NCI-H774 (cell line): ENCODE measurements at regions not wholly inside any gene's neighbourhood (a gene's known extent, or its start where the extent isn't known, plus 50 kb on each side); places are given as distances from the start of the nearest gene placed in this dataset.

Experiments
- DNase-seq: peaks from one replicate; lab custom pipeline; 2025; lab: John Stamatoyannopoulos, UW

DNA sequence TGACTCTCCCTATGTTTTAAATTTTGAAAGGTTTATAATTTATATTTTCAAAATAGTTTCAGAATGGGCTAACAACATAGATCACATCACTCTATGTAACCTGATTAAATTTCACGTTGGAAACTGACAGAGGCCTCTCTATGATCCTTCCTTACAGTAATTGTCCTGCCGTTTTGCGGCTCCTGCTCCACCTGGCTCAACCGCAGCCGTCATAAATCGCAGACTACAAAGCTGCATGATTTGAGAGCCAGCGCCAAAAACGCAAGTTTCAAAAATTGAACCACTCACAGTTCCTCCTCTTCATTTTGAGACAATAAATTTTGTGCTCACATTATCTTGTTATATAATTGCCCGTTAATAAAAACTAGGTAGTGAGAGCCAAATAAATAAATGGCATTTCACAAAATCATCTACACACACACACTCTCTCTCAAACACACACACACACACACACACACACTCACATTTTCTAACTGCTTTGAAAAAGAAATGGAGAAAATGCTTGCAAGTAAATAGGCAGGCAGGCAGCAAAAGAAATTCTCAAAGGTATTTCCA, 263.1 kb upstream of the PSMD7 start:
- peak; percentile 50 for DNase-seq

DNA sequence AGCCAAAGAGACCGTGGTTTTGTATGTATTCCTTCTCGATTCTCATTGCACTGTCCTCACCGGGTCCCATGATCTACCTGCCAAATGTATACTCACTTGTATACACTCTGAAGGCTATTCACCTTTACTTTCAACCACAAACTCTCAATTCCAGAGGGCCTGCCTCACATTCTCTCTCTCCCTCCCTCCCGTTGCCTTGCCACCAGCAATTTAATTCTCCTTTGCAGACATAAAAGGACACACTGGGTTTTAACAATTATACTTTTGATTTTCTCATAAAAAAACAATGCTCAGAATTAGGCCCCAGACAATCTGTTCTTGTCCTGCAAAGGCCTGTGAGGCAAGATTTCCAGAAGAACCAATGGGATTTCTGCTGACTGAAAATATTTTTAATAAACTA, 265.1 kb upstream of the PSMD7 start:
- no peak for DNase-seq

DNA sequence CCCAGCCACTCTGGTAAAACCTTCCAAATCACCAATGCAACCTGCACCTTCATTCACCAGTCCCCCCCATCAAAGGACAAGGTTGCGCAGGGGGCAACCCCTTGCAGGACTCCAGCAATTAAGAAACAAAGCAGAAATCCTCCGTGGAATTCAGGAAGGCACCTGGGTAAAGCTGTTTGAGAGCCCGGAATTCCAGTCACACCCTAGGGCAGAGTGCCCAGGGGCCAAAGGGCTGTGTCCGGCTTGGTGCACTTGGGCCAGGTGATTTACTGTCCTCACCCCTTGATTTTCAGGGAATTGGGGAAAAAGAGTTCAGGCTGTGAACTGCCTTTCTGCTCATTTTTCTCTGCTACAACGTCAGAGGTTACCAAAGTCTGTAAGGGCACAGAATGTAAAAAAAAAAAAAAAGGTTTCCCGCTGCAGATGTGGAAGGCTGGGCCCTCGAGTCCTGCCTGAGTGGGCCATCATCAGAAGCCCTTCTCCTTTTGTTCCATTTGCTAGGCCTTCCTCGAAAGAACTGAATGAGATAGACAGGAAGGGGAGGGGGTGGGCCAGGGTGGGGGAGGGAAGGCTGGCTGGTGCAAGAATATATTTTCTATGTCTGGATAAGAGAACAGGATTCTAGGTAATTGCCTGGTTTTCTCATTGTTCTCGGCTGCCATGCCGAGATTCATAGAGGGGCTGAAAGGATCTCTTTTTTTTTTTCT, 266.5 kb upstream of the PSMD7 start:
- no peak for DNase-seq

DNA sequence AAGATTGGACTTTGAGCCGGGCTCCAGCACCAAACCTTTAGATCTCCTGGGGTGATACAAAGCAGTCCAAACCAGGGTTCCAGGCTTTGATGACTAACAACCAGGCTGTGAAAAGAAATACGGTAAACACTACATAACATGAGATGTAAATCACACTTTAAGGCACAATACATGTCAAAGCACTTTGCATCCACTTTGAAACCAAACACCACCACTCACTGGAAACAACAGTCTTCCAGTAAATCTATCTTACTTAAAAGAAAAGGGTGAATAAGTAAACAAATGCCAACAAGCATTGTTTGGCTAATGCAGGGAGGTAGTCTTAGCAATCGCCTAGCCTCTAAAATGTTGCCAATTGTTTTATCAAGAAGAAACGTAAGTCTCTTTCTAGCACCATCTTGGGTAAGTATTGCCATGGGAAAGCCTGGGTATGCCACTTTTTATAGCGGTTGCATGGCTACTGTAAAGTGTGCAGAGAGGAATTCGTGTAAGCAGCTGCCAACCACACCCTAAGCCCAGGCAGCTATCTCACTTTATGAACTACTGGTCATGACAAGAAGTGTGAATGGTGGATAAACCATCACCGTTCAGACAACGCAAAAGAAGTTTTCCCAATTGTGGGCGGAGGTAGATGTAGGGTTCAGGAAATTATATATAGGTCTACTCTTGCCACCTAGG, 267.4 kb upstream of the PSMD7 start:
- DNase-seq, result no peak

DNA sequence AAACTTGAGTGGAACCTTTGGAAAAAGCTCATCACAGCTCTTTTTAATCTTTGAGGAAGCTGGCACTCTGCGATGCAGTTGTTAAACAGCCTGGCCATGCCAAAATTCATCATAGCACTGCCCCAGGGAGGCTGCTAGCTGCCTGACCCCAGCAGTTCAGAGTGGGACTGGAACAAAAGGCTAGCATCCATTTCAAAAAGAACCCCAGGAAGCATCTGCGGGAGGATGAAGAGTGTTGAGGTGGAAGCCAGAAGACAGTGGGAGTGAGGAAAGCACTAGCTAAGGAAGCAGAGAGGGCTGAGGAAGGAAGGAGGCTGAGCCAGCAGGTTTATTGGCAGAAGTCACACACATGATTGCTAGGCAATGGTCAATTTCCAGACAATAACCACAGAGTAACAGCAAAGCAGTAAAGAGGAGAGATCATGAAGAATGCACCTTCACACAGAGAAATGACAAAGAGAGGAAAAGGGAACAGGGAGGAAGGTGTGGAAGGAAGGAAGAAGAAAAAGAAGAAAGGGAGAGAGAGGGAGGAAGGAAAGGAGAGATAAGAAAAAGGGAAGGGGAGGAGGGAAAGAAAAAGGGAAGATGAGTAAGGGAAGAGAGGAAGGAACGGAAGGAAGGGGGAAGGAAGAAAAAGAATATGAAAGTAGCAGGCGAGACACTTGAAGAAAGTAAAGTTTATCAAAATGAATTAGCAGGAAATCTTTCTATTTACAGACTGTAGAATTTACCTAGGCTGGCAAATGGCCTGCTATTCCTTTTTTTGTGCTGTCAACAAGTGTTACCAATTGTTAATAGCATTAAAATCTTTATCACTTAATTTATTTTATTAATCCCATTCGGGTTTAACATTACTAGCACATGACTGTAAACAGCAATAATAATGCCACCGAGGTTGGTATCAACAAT, 270.0 kb upstream of the PSMD7 start:
- DNase-seq, result no peak

DNA sequence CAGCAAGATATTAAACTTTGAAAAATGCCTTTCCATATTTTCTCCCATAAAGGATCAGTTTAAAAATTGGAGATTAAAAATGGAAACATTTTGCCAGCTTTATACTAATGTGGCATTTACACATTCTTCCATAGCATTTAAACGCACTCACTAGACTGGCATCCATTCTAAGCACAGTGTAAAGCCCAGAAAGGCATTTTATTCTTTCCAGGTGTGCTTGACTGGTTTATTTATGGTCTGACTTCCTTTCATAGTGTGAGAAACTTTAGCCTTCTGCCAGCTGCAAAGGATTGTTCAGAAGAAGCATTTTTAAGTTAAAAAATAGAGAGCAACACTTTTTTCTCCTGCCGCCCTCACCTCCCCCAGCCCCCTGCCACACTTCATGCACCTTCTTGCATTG, 271.7 kb upstream of the PSMD7 start:
- DNase-seq, result no peak

DNA sequence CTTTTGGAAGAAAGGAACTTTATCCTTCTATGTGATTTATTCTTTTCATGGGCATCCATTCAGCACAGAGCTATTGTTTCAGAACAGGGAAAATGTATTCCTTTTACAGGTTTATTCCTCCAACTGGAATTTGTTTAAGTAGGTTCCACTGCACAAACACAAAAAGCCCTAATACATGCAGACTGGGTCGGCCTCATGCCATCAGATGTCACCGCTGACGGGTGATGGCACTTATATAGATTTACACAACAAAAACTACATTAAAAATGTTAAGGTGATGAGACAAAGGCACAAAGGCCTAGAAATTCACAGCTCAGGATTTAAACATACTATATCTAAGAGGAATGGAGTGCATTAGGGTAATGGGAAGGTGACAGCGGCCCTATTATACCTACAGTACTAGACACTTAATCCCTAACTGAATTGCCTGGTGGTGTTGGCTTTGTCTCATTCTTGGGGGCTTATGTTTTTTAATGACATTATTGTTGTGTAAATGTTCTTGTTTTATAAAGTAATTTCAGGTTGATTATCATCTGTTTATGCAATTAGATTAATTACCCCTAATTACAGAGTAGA, 276.4 kb upstream of the PSMD7 start:
- DNase-seq, result no peak

DNA sequence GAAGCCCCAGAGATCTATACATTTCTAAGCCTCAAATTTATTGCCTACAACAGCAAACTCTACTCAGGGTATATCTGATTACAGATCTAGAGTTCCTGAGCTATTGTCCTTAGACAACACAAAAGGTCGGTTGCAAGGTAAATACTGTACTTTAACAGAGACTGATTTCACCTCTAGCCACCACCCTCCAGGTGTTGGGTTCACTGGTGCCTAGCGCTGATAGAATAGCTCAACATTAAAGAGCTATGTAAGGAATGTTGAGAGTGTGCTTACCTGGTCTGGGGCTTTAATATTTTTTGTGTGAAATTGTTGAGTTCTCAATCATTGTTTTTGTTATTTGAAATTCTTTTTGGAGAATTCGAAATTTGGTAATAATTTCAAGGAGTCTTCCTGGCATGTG, 277.0 kb upstream of the PSMD7 start:
- no peak for DNase-seq

DNA sequence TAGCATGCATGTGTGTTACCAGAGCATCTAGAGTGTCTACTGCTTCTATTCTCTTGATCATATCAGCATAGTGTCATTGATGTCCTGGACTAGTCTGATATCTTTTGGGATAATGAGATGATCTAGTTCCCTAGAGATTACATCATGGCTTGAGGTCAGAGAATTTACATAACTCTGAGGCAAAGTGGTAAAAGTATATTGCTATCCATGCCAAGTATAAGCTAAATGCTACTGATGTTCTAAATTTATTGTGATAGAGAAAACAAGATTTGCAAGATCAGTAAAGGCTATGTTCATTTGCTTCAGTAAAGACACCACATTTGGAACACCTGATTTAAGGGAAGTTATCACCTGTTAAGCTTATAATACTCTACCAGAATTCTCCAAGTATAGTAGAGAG, 280.7 kb upstream of the PSMD7 start:
- no peak for DNase-seq

DNA sequence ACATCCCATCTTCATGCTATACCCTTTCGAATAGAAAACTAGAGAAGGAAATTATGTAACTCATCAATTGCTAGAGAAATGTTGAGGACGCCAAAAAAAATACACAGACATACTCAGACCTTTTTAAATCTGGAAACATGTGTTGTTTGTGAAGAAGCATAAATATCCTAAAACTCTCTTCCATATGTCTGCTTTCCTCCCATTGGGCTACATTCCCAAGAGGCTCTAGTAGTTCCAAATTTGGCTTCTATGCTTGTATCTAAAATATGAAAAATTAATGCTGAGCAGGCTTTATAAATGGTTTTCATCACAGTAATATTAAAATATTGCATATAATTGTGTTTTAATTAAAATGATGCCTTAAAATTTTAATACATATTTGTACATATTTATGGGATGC, 297.9 kb upstream of the PSMD7 start:
- DNase-seq, result no peak

DNA sequence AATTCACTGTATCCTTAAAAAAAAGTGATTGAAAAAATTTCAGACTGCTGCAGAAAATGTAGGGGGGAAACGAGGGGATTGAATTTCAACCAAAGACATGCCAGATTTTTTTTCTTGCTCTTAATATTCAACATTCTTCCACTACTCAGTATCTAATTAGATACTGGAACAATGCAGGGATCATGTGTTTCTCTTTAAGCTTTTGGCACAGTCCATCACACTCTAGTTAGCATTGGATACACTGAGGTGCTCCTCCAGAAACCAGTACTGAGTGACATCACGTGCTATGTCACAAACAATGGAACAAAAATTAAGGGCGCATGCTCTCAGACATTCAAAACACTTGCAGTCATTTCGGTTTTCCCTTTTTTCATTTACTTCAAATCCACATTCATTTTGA, 298.6 kb upstream of the PSMD7 start:
- no peak for DNase-seq

DNA sequence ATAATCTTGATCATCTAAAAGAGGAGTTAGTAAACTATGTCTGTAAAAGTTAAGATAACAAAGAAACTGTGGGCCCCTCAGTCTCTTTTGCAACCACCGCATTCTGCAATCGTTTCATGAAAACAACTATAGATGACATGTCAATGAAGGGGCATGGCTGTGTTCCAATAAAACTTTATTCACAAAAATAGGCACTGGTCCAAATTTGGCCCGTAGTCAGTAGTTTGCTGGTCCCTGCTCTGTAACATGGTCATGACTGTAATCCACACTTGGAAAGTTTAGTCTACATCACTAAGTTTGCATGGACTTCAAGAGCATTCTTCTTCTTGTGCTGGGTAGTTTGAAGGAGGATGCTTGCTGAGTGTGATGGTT, 299.3 kb upstream of the PSMD7 start:
- DNase-seq, result no peak

DNA sequence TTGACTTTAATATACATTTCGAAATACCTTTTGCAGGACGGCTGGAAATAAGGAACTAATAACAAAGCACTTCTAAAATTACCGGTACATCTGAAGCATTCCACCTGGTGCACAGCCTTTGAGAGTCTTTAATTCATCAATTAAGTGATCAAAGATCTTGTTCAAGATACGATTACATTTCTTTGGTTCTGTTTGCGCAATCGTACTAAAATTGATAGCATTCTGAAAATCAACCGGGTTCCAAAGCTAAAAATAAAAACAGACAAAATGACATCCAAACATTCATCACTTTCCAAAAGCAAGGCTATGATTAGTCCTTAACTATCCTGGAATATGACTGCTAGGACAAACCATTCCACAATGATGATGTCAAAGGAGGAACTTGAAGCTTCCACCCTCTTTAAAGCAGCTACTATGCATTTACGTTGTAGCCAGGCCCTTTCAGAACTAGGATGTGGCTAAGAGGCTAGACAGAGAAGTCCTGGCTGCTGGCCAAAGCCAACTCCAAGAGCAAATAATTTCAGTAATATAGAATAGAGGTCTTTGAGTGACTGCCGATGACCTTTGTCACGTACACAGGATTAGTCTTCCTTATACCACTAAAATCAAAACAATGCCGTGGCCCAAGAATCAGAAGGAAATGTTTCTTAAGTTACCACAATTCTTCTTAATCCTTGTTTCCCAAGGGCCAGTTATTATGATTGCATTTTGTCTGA, 299.8 kb upstream of the PSMD7 start:
- no peak for DNase-seq

DNA sequence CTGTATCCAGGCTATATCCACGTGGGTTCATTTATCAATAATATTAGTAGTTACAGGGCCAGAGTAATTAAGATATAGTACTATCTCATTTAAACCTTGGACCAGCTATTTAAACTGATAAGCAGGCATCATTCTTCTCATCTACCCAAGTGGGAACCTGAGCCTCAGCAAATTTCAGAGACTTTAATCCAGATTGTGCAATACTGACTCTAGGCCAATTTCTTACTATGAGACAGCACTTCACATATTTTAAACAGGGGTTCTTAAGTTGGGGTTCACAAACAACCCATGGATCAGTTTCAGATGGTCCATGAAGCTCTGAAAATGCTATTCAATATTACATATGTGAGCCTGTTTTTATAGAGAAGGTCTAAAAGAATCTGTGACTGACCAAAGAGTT, 302.7 kb upstream of the PSMD7 start:
- no peak for DNase-seq

DNA sequence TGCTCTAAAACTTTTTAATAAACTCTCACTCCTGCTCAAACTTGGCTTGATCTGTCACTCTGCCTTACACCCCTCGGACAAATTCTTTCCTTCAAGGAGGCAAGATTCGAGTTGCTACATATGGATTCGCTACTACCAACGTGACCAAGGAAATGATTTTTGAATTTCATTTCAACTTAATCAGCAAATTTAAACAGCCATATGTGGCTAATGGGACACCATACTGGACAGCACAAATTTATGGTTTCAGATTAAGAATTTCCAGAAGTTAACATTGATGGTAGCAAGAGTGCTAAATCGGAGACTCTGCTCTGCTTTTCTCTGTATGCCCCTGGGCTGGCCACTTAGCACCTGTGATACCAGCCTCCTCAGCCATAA, 318.2 kb upstream of the PSMD7 start:
- no peak for DNase-seq

DNA sequence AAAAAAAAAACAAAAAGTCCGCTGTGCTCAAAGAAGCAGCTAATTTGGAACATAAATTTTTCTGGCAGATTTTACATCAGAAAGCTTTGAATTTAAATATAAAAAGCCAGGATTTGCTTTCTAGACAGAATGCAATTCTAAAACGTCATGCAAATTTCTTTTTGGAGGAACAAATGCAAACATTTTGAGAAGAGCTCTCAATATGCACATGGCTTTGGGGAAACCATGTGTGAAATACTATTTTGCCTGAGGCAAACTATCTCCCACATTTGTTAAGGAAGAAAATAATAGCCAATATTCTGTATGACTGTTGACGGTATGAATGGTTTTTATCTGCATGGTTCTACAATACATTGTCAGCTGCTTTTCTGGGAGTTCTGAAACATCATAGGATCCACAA, 320.0 kb upstream of the PSMD7 start:
- no peak for DNase-seq

DNA sequence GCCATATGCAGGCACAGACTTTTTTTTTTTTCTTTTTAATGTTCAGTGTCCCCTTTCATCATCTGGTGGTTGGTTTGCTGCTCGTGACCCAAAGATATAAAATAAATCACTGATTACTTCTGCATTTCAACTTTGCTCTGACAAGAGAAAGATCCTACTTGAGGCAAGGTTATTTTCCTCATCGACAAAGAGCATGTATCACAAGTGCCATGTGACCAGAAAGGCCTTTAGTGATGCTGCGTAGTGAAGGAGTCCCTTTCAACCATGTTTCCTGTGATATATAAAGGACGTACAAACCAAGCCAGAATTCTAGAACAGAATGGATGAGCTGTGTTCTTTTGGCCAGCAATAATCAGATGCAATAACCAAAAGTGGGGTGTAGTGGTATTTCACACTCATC, 323.4 kb upstream of the PSMD7 start:
- DNase-seq, result no peak

DNA sequence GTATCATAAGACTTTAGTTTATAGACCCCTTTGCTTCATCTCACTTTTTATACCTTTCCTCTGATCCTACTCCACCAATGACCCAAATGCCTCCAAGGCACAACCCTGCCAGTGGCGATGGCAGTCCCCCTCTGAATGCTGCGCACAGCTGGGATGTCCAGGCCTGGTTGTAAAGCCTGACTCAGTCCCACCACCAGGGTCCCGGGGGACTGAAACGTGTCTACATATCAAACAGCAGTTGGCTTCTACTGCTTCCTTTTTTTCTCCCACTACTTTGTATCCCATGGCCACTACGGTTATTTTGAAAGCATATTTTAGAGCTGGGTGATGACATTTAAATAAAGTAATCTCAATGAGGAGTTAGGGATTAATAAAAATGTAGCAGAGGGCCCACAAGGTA, 329.8 kb upstream of the PSMD7 start:
- DNase-seq, result no peak

DNA sequence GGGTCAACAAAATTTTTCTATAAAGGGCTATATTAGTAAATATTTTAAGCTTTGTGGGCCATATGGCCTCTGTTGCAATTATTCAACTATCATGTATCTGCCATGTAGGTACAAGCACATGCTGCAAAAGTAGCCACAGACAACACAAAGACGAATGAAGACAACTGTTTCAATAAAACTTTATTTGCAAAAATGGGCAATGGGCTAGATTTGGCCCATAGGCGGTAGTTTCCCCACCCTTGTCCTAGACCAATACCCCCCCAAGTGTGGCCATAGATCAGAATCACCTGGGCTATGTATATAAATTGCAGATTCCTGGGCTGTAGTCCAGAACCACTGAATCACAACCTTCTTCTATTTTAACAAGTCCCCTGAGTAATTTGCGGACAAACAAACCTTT, 331.0 kb upstream of the PSMD7 start:
- DNase-seq, result no peak

DNA sequence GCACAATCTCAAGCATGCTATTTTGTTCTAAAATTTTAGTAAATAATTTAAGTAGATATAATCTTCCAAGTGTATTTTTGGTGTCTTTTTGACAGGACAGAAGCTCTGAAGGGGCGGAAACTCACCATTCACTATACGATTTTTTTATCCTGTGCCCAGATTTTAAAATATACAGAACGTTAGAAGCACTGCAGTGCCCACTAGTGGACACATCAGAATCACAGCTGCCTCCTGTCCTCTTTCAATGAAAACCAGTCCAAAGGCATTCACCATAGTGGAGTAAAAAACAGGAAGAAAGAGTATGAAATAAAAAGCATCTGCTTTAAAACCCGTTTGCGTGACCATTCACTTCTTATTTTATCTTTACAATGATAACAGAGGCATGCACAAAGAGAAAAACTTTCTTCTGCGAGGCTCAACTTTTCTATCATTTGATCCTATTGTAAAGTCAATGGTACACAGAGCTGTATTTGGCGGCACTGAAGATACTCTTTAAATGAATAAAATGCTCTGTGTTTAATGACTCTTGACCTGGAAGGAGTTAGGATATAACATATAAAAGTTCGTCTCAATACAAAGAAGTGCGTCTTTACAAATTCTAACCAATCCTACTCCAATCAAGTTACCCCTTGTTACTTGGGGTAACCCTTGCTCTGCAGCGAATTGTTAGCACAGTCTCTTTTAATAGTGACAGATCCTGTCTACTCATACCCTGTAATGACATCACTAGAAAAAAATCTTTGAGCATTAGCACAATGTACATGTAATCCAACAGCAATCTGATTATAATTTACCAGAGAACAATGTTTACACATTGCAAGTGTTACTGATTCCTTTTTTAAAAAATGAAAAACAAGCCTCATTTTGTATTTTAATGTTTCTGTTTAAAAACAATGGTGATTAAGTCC, 339.8 kb upstream of the PSMD7 start:
- DNase-seq, result peak; percentile 38

DNA sequence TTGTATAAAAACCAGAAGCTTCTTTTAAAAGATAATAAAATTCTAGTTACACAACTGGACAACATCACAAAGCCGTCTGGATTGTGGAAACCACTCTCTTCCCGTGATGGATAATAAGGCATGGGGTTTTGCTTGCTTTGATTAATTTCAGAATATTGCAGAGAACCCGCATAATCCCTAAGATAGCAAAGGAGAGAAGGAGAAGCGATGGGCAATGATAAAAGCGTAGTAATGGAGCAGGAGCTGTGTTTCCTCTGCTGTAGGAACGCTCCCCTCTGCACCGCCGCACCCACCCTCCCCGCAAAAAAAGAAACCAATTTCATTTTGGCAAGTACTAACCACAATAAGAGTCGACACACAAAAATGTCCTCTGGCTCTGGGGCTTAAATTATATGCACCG, 340.9 kb upstream of the PSMD7 start:
- no peak for DNase-seq
